ENCODE measurements at regions not wholly inside any gene's neighbourhood (a gene's known extent, or its start where the extent isn't known, plus 50 kb on each side); places are given as distances from the start of the nearest gene placed in this dataset.

GRCh38 chr2:217160103-217160743 lies 300.4 kb upstream of the TNP1 start:
- Histone ChIP-seq H3K4me1 (peaks cover 4 to 5% of the 10 kb centered on the region in 2 donors), H3K9me3 (no peaks in the 10 kb centered on the region), H3K4me3 (no peak overlapping the region), H3K27ac (peak overlapping the region in 1 of 2 donors; percentile 20), H3K27me3 (no peaks in the 10 kb centered on the region), H3K36me3 (no peaks in the 10 kb centered on the region)
- intact Hi-C loops (cut with DNase I; ENCODE audit: low total_unique reads), result no loop called here
- no peak for DNase-seq
- TF ChIP-seq POLR2A (IDR thresholded peaks at IDR 0.05) (no peak), CTCF (IDR thresholded peaks at IDR 0.05) (no peak)

- no peaks in the 10 kb centered on the region for H3K9me3 ChIP-seq
- no peak overlapping the region for H3K4me3 ChIP-seq
- TF ChIP-seq CTCF (IDR thresholded peaks at IDR 0.05), result no peak
- TF ChIP-seq POLR2A (IDR thresholded peaks at IDR 0.05), result no peak
- no peaks in the 10 kb centered on the region for H3K36me3 ChIP-seq
- intact Hi-C loops (cut with DNase I; ENCODE audit: low total_unique reads), result no loop called here
- DNase-seq, result no peak
- no peaks in the 10 kb centered on the region for H3K27me3 ChIP-seq
- H3K4me1 ChIP-seq, result peaks cover 4 to 5% of the 10 kb centered on the region in 2 donors
- no peak overlapping the region for H3K27ac ChIP-seq
Observed at GRCh38 chr2:217158928-217159327, 299.1 kb upstream of the TNP1 start.

GRCh38 chr2:217157581-217157980 lies 297.7 kb upstream of the TNP1 start:
- Histone ChIP-seq H3K27me3 (no peaks in the 10 kb centered on the region), H3K4me1 (peaks cover 4 to 5% of the 10 kb centered on the region in 2 donors), H3K9me3 (no peaks in the 10 kb centered on the region), H3K36me3 (no peaks in the 10 kb centered on the region), H3K27ac (no peak overlapping the region), H3K4me3 (no peak overlapping the region)
- intact Hi-C loops (cut with DNase I; ENCODE audit: low total_unique reads), result no loop called here
- DNase-seq, result no peak
- TF ChIP-seq CTCF (IDR thresholded peaks at IDR 0.05) (no peak), POLR2A (IDR thresholded peaks at IDR 0.05) (no peak)

GRCh38 chr2:217156801-217157200 lies 296.9 kb upstream of the TNP1 start:
- H3K9me3 ChIP-seq, result no peaks in the 10 kb centered on the region
- no peak overlapping the region for H3K27ac ChIP-seq
- H3K27me3 ChIP-seq, result no peaks in the 10 kb centered on the region
- H3K36me3 ChIP-seq, result no peaks in the 10 kb centered on the region
- H3K4me1 ChIP-seq, result peaks cover 4 to 5% of the 10 kb centered on the region in 2 donors
- DNase-seq, result no peak
- TF ChIP-seq CTCF (IDR thresholded peaks at IDR 0.05) (no peak), POLR2A (IDR thresholded peaks at IDR 0.05) (no peak)
- intact Hi-C loops (cut with DNase I; ENCODE audit: low total_unique reads), result no loop called here
- H3K4me3 ChIP-seq, result no peak overlapping the region

GRCh38 chr2:217154923-217155322 lies 295.1 kb upstream of the TNP1 start:
- Histone ChIP-seq H3K27me3 (no peaks in the 10 kb centered on the region), H3K4me3 (no peak overlapping the region), H3K9me3 (no peaks in the 10 kb centered on the region), H3K36me3 (no peaks in the 10 kb centered on the region), H3K27ac (no peak overlapping the region), H3K4me1 (no peaks in the 10 kb centered on the region)
- no peak for DNase-seq
- TF ChIP-seq CTCF (IDR thresholded peaks at IDR 0.05) (no peak), POLR2A (IDR thresholded peaks at IDR 0.05) (no peak)
- intact Hi-C loops (cut with DNase I; ENCODE audit: low total_unique reads), result no loop called here

Data from uterus (tissue), 3 donors.